Lung (tissue), 11 donors: ENCODE measurements at regions not wholly inside any gene's neighbourhood (a gene's known extent, or its start where the extent isn't known, plus 50 kb on each side); places are given as distances from the start of the nearest gene placed in this dataset.

Experiments
- ATAC-seq: fragments of 200-7000 bp; cut with Tn5 transposase; one replicate; pipeline ENCODE4 v1.9.1; 2020; ENCODE audit warnings: moderate number of reproducible peaks; ENCODE audit not compliant: insufficient read depth, low FRiP score
- DNase-seq, 3 donors: peaks; one replicate each; pipeline ENCODE4 v3.0.0-alpha.2; 2013 to 2017
- H3K27ac ChIP-seq, 2 donors: one replicate each; pipeline ENCODE4 v1.5.1; 2013; ENCODE audit warnings: mild to moderate bottlenecking in 2 of 2, moderate library complexity in 2 of 2, control low read depth in 1 of 2, inconsistent platforms in 1 of 2, low read depth in 1 of 2, low read length in 1 of 2
- H3K27me3 ChIP-seq, 3 donors: one replicate each; pipeline ENCODE4 v1.5.1; 2013; ENCODE audit warnings: low read length in 2 of 3; ENCODE audit not compliant: control insufficient read depth in 3 of 3, insufficient read depth in 3 of 3
- H3K36me3 ChIP-seq, 4 donors: one replicate each; pipeline ENCODE4 v1.5.1; 2013; ENCODE audit warnings: low read length in 4 of 4, mild to moderate bottlenecking in 1 of 4, moderate library complexity in 1 of 4; ENCODE audit not compliant: control insufficient read depth in 4 of 4, insufficient read depth in 4 of 4
- H3K4me1 ChIP-seq, 5 donors: one replicate each; pipeline ENCODE4 v1.5.1; 2013; ENCODE audit warnings: low read length in 5 of 5, mild to moderate bottlenecking in 2 of 5, moderate library complexity in 1 of 5; ENCODE audit not compliant: control insufficient read depth in 5 of 5, insufficient read depth in 5 of 5
- H3K4me3 ChIP-seq: one replicate; pipeline ENCODE4 v1.5.1; 2013; ENCODE audit warnings: mild to moderate bottlenecking, control low read depth, moderate library complexity
- H3K9ac ChIP-seq, 2 donors: one replicate each; pipeline ENCODE4 v1.5.1; 2013; ENCODE audit warnings: low read length in 2 of 2, control low read depth in 1 of 2; ENCODE audit not compliant: insufficient read depth in 1 of 2
- H3K9me3 ChIP-seq, 4 donors: one replicate each; pipeline ENCODE4 v1.5.1; 2013; ENCODE audit warnings: low read length in 3 of 4, mild to moderate bottlenecking in 1 of 4, moderate library complexity in 1 of 4; ENCODE audit not compliant: control insufficient read depth in 4 of 4, insufficient read depth in 3 of 4
- WGBS, 2 donors: extraction: QIAGEN DNeasy Blood & Tissue Kit; methylation state at CpG; one replicate each; pipeline ENCODE4 v1.1.7; 2013; 5-methylcytosine and 5-hydroxymethylcytosine counted together
- TF ChIP-seq, protein P1 (sequence below): IDR thresholded peaks from 2 replicates; pipeline ENCODE4 v1.5.1; 2012; ENCODE audit warnings: mild to moderate bottlenecking; ENCODE audit errors: control extremely low read depth, extremely low read depth
- donor health status: control.
- donor health status: control.
- donor health status: Bipolar disorder and iron deficiency.
- donor health status: healthy.
- donor health status: DM: yes; HTN: yes; CAD: no.

DNA sequence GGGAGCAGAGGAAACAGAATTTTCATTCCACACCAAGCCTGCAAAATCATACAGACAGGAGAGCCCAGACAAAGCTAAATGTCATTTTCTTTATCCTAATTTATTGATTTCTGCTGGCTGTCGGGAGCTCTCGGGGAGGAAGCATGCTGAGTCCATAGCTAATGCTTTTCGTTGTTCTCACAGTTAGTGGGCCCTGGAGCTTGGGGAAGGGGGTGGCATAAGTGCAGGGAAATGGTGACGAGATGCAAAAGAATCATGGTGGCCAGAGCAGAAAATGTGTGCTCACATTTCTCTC is 202.4 kb downstream of the TOMM20 start:
- H3K27me3 ChIP-seq = no peaks in the 10 kb centered on the region
- TF ChIP-seq, protein P1, sequence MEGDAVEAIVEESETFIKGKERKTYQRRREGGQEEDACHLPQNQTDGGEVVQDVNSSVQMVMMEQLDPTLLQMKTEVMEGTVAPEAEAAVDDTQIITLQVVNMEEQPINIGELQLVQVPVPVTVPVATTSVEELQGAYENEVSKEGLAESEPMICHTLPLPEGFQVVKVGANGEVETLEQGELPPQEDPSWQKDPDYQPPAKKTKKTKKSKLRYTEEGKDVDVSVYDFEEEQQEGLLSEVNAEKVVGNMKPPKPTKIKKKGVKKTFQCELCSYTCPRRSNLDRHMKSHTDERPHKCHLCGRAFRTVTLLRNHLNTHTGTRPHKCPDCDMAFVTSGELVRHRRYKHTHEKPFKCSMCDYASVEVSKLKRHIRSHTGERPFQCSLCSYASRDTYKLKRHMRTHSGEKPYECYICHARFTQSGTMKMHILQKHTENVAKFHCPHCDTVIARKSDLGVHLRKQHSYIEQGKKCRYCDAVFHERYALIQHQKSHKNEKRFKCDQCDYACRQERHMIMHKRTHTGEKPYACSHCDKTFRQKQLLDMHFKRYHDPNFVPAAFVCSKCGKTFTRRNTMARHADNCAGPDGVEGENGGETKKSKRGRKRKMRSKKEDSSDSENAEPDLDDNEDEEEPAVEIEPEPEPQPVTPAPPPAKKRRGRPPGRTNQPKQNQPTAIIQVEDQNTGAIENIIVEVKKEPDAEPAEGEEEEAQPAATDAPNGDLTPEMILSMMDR = no peak
- peak overlapping the region; percentile 54 to 72 for H3K27ac ChIP-seq
- H3K36me3 ChIP-seq = no peaks in the 10 kb centered on the region
- H3K9me3 ChIP-seq = no peaks in the 10 kb centered on the region
- H3K4me3 ChIP-seq = no peak overlapping the region
- ATAC-seq (no peak), DNase-seq (no peak)
- 34 to 44% methylated on average over 4 of the region's 4 CpGs for WGBS, 2 donors
- no peak overlapping the region for H3K9ac ChIP-seq
- peaks cover 1 to 18% (median 10%) of the 10 kb centered on the region in 5 donors for H3K4me1 ChIP-seq

DNA sequence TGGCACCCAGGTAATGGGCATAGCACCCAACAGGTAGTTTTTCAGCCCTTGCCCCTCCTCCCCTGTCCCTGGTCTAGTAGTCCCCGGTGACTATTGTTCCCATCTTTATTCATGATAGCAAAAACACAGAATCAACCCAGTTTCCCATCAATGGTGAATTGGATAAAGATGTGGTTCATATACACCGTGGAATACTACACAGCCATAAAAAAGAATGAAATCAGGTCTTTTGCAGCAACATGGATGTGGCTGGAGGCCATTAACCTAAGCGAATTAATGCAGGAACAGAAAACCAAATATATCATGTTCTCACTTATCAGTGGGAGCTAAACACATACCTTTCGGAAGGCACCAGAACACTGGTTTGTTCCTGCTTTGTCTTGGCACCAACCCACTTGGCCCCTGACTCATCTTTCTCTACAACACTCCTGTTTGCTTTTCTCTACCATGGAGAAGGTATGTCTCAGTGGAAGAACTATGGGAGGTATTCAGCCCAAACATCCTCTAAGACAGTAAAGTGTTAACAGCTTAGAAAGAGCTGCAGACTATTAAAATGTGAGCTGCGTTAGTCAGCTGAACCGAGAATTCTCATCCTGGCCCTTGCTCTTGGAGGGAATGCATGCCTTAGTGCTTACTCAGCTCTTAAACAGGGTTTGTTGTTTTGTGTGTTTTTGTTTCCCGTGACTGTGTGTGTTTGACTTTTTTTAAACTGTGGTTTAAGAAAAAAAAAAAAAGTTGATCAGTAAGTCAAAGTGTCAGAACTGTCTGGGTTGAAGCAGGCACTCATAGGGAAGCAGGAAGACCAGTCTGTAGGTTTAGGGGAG is 203.0 kb downstream of the TOMM20 start:
- H3K4me1 ChIP-seq = peaks cover 2 to 20% (median 10%) of the 10 kb centered on the region in 5 donors
- ATAC-seq (peak; percentile 70), DNase-seq (peak; percentile 41 to 83 (median 71))
- H3K27me3 ChIP-seq = no peaks in the 10 kb centered on the region
- peak overlapping the region; percentile 54 to 74 for H3K27ac ChIP-seq
- no peaks in the 10 kb centered on the region for H3K9me3 ChIP-seq
- no peak overlapping the region for H3K4me3 ChIP-seq
- 57 to 68% methylated on average over 7 of the region's 7 CpGs for WGBS, 2 donors
- no peaks in the 10 kb centered on the region for H3K36me3 ChIP-seq
- H3K9ac ChIP-seq = peak overlapping the region in 1 of 2 donors; percentile 26
- TF ChIP-seq, protein P1 = no peak

DNA sequence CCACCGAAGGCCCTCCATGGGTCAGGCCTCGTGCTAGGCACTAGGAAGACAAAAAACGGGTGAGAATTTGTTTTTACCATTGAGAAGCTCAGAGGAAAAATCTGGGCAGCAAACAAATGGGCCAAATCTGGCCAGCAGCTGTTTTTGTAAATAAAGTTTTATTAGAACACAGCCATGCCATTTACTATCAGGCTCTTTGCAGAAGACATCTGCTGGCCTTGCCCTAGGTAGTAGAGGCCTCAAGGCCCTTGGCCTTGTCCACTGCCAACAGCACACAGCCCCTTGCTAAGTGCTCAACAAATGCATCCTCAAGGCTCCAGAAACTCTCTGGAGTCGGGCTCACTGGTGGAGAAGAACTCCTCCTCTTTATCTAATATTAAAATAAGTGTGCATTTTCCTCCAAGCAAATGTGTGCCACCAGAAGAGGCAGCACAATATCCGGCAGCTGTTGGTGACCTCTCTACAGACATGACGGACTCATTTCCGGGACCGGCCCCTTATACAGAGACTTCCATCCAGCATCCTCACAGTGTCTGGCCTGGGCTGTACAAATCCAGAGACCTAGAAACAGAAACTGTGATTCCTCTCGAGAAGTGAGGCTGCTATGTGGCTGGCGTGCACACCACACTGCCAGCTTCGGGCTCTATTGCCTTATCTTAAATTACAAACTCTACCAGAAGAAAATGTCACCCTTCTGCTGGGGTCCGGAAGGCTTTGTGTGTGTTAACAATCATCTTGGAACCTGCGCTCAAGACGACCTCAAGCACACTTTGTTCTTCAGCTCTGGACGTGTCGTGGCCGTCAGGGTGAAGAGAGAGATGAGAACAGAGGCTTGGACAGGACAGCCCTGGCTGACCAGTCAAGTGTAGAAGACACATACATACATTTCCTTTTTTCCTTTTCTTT is 203.9 kb downstream of the TOMM20 start:
- peaks cover 2 to 20% (median 10%) of the 10 kb centered on the region in 5 donors for H3K4me1 ChIP-seq
- no peak for ATAC-seq
- no peaks in the 10 kb centered on the region for H3K36me3 ChIP-seq
- H3K9me3 ChIP-seq = no peaks in the 10 kb centered on the region
- H3K27me3 ChIP-seq = no peaks in the 10 kb centered on the region
- 68 to 75% methylated on average over 17 of the region's 17 CpGs for WGBS, 2 donors
- TF ChIP-seq, protein P1 = no peak
- peak overlapping the region; percentile 54 to 74 for H3K27ac ChIP-seq
- no peak overlapping the region for H3K9ac ChIP-seq
- DNase-seq = peak in 1 of 3 donors; percentile 2
- no peak overlapping the region for H3K4me3 ChIP-seq
